ENCODE measurements at regions not wholly inside any gene's neighbourhood (a gene's known extent, or its start where the extent isn't known, plus 50 kb on each side); places are given as distances from the start of the nearest gene placed in this dataset.

DNA sequence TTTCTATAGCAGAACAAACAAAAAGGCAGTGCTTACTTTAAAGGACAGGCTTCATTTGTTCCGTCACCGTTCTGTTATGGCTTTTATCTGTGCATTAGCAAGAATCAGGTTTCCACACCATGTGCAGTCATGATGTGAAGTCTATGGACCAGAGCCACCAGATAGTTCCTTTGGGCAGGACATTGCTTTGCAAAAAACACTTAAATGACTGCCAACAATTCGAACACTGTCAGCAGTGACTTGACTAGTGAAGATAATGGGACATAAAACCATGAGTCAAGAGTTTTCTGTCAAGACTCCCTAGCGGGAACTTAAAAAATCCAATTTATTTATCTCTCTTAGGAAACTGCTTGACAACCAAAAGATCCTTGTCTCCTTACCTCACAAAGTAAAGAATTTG is 80.3 kb downstream of the NKX2-1 start:
- Histone ChIP-seq H3K9me1 (ENCODE audit: control insufficient read depth, insufficient read depth, low read length) (no peaks in the 10 kb centered on the region), H2AFZ (ENCODE audit: low read depth, low read length) (no peak overlapping the region), H4K20me1 (replicated peaks; ENCODE audit: control insufficient read depth, insufficient read depth, low read length) (no peaks in the 10 kb centered on the region), H3K4me1 (replicated peaks in 1 of 2; ENCODE audit: control insufficient read depth in 2 of 2, insufficient read depth in 2 of 2, low read length in 2 of 2) (no peaks in the 10 kb centered on the region), H3K27ac (ENCODE audit: extremely low read depth, low read depth, low read length) (no peak overlapping the region), H3K27me3 (ENCODE audit: control insufficient read depth in 2 of 2, insufficient read depth in 2 of 2, low read length in 2 of 2) (peaks cover 0 to 2% of the 10 kb centered on the region in 2 experiments; a peak in 2 of 5 replicates), H3K79me2 (ENCODE audit: control insufficient read depth, insufficient read depth, low read length) (no peaks in the 10 kb centered on the region), H3K9me3 (replicated peaks; ENCODE audit: control insufficient read depth, insufficient read depth, low read depth, low read length) (no peaks in the 10 kb centered on the region), H3K4me2 (ENCODE audit: insufficient read depth, low read length) (no peak overlapping the region), H3K36me3 (ENCODE audit: control insufficient read depth, insufficient read depth, low read length) (no peaks in the 10 kb centered on the region), H3K4me3 (no peak overlapping the region), H3K9ac (ENCODE audit: insufficient read depth in 1 of 2, low read depth in 2 of 2, low read length in 2 of 2) (no peak overlapping the region)
- ChIA-PET CTCF (ENCODE audit: low intra/inter-chr PET ratio) (no interaction called here), POLR2A (interaction anchor here (0.6 kb wide), 1 partner anchor 19 kb away, joined by 3 read pairs; no protein-coding TSS in a partner anchor)
- 9% methylated on average over 4 of the region's 4 CpGs for WGBS (ENCODE audit: insufficient coverage, low coverage, missing lambda C conversion rate)
- no TSS peak for BruUV-seq (replicated peaks)
- ATAC-seq, result no peak
- TF ChIP-seq TCFL5 (CRISPR knock-in tag; conservative IDR thresholded peaks at IDR 0.05) (no peak), DMBX1 (CRISPR knock-in tag; IDR thresholded peaks at IDR 0.05; ENCODE audit: borderline replicate concordance) (no peak), POLR3A (IDR thresholded peaks at IDR 0.05; ENCODE audit: borderline replicate concordance, extremely low read depth, insufficient read depth, insufficient read length) (no peak), CXXC5 (CRISPR knock-in tag; IDR thresholded peaks at IDR 0.05) (no peak), ILF3 (IDR thresholded peaks at IDR 0.05; ENCODE audit: borderline replicate concordance) (no peak), COPS2 (conservative IDR thresholded peaks at IDR 0.05) (no peak), ELF1 (tag; IDR thresholded peaks at IDR 0.05) (no peak), ZNF583 (CRISPR knock-in tag; IDR thresholded peaks at IDR 0.05) (no peak), TEAD1 (CRISPR knock-in tag; IDR thresholded peaks at IDR 0.05) (no peak), NEUROD1 (IDR thresholded peaks at IDR 0.05; ENCODE audit: borderline replicate concordance, low read depth, low read length, partially characterized antibody) (no peak), ZNF57 (CRISPR knock-in tag; IDR thresholded peaks at IDR 0.05) (no peak), ZNF12 (CRISPR knock-in tag; IDR thresholded peaks at IDR 0.05) (no peak), ZNF764 (CRISPR knock-in tag; IDR thresholded peaks at IDR 0.05; ENCODE audit: low read depth) (no peak), SMARCE1 (IDR thresholded peaks at IDR 0.05) (no peak), ESRRA (IDR thresholded peaks at IDR 0.05; ENCODE audit: borderline replicate concordance, low read depth) (no peak)
- TF ChIP-seq, protein P1, sequence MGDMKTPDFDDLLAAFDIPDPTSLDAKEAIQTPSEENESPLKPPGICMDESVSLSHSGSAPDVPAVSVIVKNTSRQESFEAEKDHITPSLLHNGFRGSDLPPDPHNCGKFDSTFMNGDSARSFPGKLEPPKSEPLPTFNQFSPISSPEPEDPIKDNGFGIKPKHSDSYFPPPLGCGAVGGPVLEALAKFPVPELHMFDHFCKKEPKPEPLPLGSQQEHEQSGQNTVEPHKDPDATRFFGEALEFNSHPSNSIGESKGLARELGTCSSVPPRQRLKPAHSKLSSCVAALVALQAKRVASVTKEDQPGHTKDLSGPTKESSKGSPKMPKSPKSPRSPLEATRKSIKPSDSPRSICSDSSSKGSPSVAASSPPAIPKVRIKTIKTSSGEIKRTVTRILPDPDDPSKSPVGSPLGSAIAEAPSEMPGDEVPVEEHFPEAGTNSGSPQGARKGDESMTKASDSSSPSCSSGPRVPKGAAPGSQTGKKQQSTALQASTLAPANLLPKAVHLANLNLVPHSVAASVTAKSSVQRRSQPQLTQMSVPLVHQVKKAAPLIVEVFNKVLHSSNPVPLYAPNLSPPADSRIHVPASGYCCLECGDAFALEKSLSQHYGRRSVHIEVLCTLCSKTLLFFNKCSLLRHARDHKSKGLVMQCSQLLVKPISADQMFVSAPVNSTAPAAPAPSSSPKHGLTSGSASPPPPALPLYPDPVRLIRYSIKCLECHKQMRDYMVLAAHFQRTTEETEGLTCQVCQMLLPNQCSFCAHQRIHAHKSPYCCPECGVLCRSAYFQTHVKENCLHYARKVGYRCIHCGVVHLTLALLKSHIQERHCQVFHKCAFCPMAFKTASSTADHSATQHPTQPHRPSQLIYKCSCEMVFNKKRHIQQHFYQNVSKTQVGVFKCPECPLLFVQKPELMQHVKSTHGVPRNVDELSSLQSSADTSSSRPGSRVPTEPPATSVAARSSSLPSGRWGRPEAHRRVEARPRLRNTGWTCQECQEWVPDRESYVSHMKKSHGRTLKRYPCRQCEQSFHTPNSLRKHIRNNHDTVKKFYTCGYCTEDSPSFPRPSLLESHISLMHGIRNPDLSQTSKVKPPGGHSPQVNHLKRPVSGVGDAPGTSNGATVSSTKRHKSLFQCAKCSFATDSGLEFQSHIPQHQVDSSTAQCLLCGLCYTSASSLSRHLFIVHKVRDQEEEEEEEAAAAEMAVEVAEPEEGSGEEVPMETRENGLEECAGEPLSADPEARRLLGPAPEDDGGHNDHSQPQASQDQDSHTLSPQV (IDR thresholded peaks at IDR 0.05), result no peak
- TF ChIP-seq, protein P2, sequence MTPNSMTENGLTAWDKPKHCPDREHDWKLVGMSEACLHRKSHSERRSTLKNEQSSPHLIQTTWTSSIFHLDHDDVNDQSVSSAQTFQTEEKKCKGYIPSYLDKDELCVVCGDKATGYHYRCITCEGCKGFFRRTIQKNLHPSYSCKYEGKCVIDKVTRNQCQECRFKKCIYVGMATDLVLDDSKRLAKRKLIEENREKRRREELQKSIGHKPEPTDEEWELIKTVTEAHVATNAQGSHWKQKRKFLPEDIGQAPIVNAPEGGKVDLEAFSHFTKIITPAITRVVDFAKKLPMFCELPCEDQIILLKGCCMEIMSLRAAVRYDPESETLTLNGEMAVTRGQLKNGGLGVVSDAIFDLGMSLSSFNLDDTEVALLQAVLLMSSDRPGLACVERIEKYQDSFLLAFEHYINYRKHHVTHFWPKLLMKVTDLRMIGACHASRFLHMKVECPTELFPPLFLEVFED (CRISPR knock-in tag; conservative IDR thresholded peaks at IDR 0.05), result no peak
- TF ChIP-seq, protein P3, sequence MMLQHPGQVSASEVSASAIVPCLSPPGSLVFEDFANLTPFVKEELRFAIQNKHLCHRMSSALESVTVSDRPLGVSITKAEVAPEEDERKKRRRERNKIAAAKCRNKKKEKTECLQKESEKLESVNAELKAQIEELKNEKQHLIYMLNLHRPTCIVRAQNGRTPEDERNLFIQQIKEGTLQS (IDR thresholded peaks at IDR 0.05), result no peak
- TF ChIP-seq, protein P3 (CRISPR knock-in tag; conservative IDR thresholded peaks at IDR 0.05), result no peak
- DNase-seq (ENCODE audit: extremely low read depth in 1 of 4, low spot score in 3 of 4), result peak in 1 of 4 experiments; percentile 3
- in situ Hi-C loops (cut with MboI) (no loop called here), intact Hi-C loops (cut with micrococcal nuclease) (no loop called here)
- FAIRE-seq, result no peak
